Caco-2 (cell line): ENCODE measurements at regions not wholly inside any gene's neighbourhood (a gene's known extent, or its start where the extent isn't known, plus 50 kb on each side); places are given as distances from the start of the nearest gene placed in this dataset.
A peak's percentile ranks its signal among the peaks of the same experiment; 100 is the strongest.

Experiments used
- BruUV-seq: library from RNA; stranded (reverse); fragments of 400-500 nt; replicated peaks from 2 replicates; lab custom pipeline; 2021; lab: Mats Ljungman, UMichigan
- CTCF ChIA-PET: fragments of 300-600 bp; sonication (Branson Sonifier 250); formaldehyde crosslinking; loops from one replicate; lab custom pipeline; 2022; ENCODE audit warnings: antibody characterized with exemption; lab: Charles Lee
- POLR2A ChIA-PET: fragments of 300-600 bp; sonication (Branson Sonifier 250); formaldehyde crosslinking; loops from one replicate; lab custom pipeline; 2022; ENCODE audit warnings: antibody characterized with exemption; lab: Charles Lee
- DNase-seq, 2 experiments: peaks; one replicate each; pipeline versions ENCODE4 v3.0.0 to v3.0.0-alpha.2; 2020 to 2022
- H3K27me3 ChIP-seq: replicated peaks from 2 replicates; pipeline ENCODE4 v1.6.0; 2011; ENCODE audit warnings: low read length; ENCODE audit not compliant: control insufficient read depth, insufficient read depth
- H3K36me3 ChIP-seq: 2 replicates; pipeline ENCODE4 v1.5.1; 2011; ENCODE audit warnings: low read length; ENCODE audit not compliant: control insufficient read depth, insufficient read depth
- H3K4me1 ChIP-seq: fragments of 250-450 bp; sonication (Bioruptor Pico); 2 replicates; pipeline ENCODE4 v1.5.1; 2020; ENCODE audit warnings: mild to moderate bottlenecking
- H3K4me3 ChIP-seq: 2 replicates; pipeline ENCODE4 v1.5.1; 2011; ENCODE audit warnings: low read depth, mild to moderate bottlenecking, control low read depth, low read length
- H3K9me3 ChIP-seq: fragments of 250-450 bp; sonication (Bioruptor Pico); 2 replicates; pipeline ENCODE4 v1.5.1; 2020; ENCODE audit warnings: mild to moderate bottlenecking, moderate library complexity
- H3K27ac Mint-ChIP-seq: one replicate; pipeline ENCODE4 v1.8.0; 2022; ENCODE audit warnings: mixed read lengths; ENCODE audit not compliant: unreplicated experiment
- H3K27me3 Mint-ChIP-seq: one replicate; pipeline ENCODE4 v1.8.0; 2022; ENCODE audit warnings: mixed read lengths; ENCODE audit not compliant: insufficient read depth, unreplicated experiment
- H3K36me3 Mint-ChIP-seq: one replicate; pipeline ENCODE4 v1.8.0; 2022; ENCODE audit warnings: mild to moderate bottlenecking, mixed read lengths; ENCODE audit not compliant: insufficient read depth, unreplicated experiment
- H3K4me1 Mint-ChIP-seq: one replicate; pipeline ENCODE4 v1.8.0; 2022; ENCODE audit warnings: low read depth, mixed read lengths; ENCODE audit not compliant: unreplicated experiment
- H3K4me3 Mint-ChIP-seq: one replicate; pipeline ENCODE4 v1.8.0; 2022; ENCODE audit warnings: mild to moderate bottlenecking, moderate library complexity, mixed read lengths; ENCODE audit not compliant: unreplicated experiment
- H3K9me3 Mint-ChIP-seq: one replicate; pipeline ENCODE4 v1.8.0; 2022; ENCODE audit warnings: mixed read lengths; ENCODE audit not compliant: unreplicated experiment
- intact Hi-C: fragments of 100-400 bp; cut with micrococcal nuclease; formaldehyde crosslinking; loops from one replicate; pipeline ENCODE4 v1.10.0; 2022; ENCODE audit not compliant: unreplicated experiment
- TF ChIP-seq, protein P1 (sequence below), 2 experiments: fragments of 200-600 bp in 1 of 2; IDR thresholded peaks; 1 replicate in 1 of 2; 2 replicates in 1 of 2; pipeline versions ENCODE4 v1.5.1 to v1.8.0; 2011 to 2022; ENCODE audit warnings: antibody characterized with exemption in 1 of 2, control low read depth in 1 of 2, inconsistent platforms in 1 of 2, low read depth in 1 of 2, low read length in 1 of 2, mild to moderate bottlenecking in 1 of 2, moderate library complexity in 1 of 2; ENCODE audit not compliant: insufficient read depth in 1 of 2, severe bottlenecking in 1 of 2, unreplicated experiment in 1 of 2

DNA sequence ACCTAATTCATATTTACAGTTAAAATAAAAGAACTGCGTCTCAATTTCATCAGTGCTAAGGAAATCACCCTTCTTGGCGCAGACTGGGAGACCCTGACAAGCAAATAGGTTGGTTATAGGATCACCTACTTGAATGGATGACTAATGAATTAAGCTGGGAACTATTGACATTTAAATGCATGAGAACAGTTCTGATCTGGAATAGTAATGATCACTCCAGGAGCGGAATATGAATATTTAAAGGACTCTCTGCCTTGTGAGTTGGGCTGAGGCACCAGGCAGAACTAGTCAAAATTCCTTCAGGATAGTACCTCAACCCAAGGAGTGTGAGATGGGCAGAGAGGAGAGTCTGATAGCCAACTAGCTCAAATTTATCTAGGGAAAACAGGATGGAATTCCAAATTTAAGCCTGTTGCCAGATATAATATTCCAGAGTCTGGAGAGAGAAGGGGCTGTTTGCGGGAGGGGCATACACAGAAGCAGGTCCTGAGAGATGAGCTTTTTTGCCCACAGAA, 364.4 kb downstream of the CSNK1G3 start:
- H3K27me3 Mint-ChIP-seq = no peaks in the 10 kb centered on the region
- intact Hi-C loops = no loop called here
- Histone ChIP-seq H3K4me1 (no peaks in the 10 kb centered on the region; the same call in 1 of the 2 replicates), H3K4me3 (no peak overlapping the region), H3K27me3 (no peaks in the 10 kb centered on the region), H3K36me3 (no peaks in the 10 kb centered on the region), H3K9me3 (no peaks in the 10 kb centered on the region)
- no peak overlapping the region for H3K4me3 Mint-ChIP-seq
- H3K36me3 Mint-ChIP-seq = no peaks in the 10 kb centered on the region
- ChIA-PET POLR2A (no interaction called here), CTCF (no interaction called here)
- H3K27ac Mint-ChIP-seq = no peak overlapping the region
- TF ChIP-seq, protein P1, sequence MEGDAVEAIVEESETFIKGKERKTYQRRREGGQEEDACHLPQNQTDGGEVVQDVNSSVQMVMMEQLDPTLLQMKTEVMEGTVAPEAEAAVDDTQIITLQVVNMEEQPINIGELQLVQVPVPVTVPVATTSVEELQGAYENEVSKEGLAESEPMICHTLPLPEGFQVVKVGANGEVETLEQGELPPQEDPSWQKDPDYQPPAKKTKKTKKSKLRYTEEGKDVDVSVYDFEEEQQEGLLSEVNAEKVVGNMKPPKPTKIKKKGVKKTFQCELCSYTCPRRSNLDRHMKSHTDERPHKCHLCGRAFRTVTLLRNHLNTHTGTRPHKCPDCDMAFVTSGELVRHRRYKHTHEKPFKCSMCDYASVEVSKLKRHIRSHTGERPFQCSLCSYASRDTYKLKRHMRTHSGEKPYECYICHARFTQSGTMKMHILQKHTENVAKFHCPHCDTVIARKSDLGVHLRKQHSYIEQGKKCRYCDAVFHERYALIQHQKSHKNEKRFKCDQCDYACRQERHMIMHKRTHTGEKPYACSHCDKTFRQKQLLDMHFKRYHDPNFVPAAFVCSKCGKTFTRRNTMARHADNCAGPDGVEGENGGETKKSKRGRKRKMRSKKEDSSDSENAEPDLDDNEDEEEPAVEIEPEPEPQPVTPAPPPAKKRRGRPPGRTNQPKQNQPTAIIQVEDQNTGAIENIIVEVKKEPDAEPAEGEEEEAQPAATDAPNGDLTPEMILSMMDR (IDR thresholded peaks at IDR 0.05; ENCODE audit: insufficient read depth in 1 of 2, low read depth in 1 of 2, low read length in 1 of 2, severe bottlenecking in 1 of 2, unreplicated experiment in 1 of 2) = no peak
- BruUV-seq = no TSS peak
- no peak for DNase-seq
- H3K4me1 Mint-ChIP-seq = peaks cover 9% of the 10 kb centered on the region
- no peaks in the 10 kb centered on the region for H3K9me3 Mint-ChIP-seq

- DNase-seq = peak; percentile 26 to 49
- TF ChIP-seq, protein P1 (IDR thresholded peaks at IDR 0.05; ENCODE audit: insufficient read depth in 1 of 2, low read depth in 1 of 2, low read length in 1 of 2, severe bottlenecking in 1 of 2, unreplicated experiment in 1 of 2) = no peak
- POLR2A ChIA-PET = no interaction called here
- Histone ChIP-seq H3K9me3 (no peaks in the 10 kb centered on the region), H3K36me3 (no peaks in the 10 kb centered on the region), H3K27me3 (no peaks in the 10 kb centered on the region), H3K4me1 (no peaks in the 10 kb centered on the region; the same call in 1 of the 2 replicates), H3K4me3 (no peak overlapping the region)
- Mint-ChIP-seq H3K9me3 (no peaks in the 10 kb centered on the region), H3K27me3 (no peaks in the 10 kb centered on the region), H3K27ac (no peak overlapping the region), H3K4me3 (peak overlapping the region; percentile 35), H3K36me3 (no peaks in the 10 kb centered on the region), H3K4me1 (peaks cover 9% of the 10 kb centered on the region)
- CTCF ChIA-PET = no interaction called here
- no TSS peak for BruUV-seq
- intact Hi-C loops = no loop called here
Measured at GRCh38 chr5:123875561-123876275, 363.7 kb downstream of the CSNK1G3 start.

DNA sequence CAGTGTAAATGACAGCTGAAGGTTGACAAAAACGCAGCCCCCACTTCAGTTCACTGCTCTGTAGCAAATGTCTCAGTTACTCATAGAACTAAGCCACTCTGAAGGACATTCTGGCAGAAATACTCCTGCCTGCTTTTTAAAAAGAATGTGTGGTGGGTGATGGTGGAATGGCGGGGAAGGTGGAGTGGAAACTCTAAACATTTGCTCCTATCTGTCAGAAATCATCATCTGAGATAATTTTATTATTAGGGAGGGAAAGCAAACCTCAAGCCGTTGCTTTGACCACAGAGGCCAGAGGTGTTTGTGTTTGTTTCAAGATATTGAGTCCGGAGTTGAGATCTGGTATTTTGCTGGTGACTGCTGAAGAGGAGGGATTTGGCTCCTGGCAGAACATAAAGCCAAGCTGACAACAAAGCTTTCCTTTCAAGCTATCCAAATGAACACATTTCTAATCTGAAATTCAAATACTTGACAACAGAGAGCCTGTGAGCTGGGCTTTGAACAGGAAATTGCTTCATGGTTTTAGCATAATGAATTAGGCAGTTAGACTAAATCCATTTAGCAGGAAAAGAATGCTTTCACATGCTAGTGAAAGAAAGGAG, 362.7 kb downstream of the CSNK1G3 start:
- Histone ChIP-seq H3K4me3 (no peak overlapping the region), H3K36me3 (no peaks in the 10 kb centered on the region), H3K27me3 (no peaks in the 10 kb centered on the region), H3K9me3 (no peaks in the 10 kb centered on the region), H3K4me1 (no peaks in the 10 kb centered on the region; the same call in 1 of the 2 replicates)
- Mint-ChIP-seq H3K9me3 (no peaks in the 10 kb centered on the region), H3K4me3 (no peak overlapping the region), H3K36me3 (no peaks in the 10 kb centered on the region), H3K27me3 (no peaks in the 10 kb centered on the region), H3K4me1 (peaks cover 9% of the 10 kb centered on the region), H3K27ac (no peak overlapping the region)
- ChIA-PET POLR2A (no interaction called here), CTCF (interaction anchor here (0.7 to 0.8 kb wide), 2 partner anchors 324 to 1855 kb away, joined by 3 read pairs; no protein-coding TSS in a partner anchor)
- DNase-seq = no peak
- intact Hi-C loops = no loop called here
- BruUV-seq = no TSS peak
- TF ChIP-seq, protein P1 (IDR thresholded peaks at IDR 0.05; ENCODE audit: insufficient read depth in 1 of 2, low read depth in 1 of 2, low read length in 1 of 2, severe bottlenecking in 1 of 2, unreplicated experiment in 1 of 2) = no peak
